GM12892 (cell line): ENCODE measurements at regions not wholly inside any gene's neighbourhood (a gene's known extent, or its start where the extent isn't known, plus 50 kb on each side); places are given as distances from the start of the nearest gene placed in this dataset.

Experiments
- POLR2A ChIP-seq: IDR thresholded peaks from 2 replicates; pipeline ENCODE4 v1.6.1; 2011; ENCODE audit warnings: low read depth, low read length, control low read depth
- POLR2AphosphoS5 ChIP-seq: IDR thresholded peaks from 2 replicates; pipeline ENCODE4 v1.6.1; 2011; ENCODE audit warnings: low read depth, low read length, control low read depth

DNA sequence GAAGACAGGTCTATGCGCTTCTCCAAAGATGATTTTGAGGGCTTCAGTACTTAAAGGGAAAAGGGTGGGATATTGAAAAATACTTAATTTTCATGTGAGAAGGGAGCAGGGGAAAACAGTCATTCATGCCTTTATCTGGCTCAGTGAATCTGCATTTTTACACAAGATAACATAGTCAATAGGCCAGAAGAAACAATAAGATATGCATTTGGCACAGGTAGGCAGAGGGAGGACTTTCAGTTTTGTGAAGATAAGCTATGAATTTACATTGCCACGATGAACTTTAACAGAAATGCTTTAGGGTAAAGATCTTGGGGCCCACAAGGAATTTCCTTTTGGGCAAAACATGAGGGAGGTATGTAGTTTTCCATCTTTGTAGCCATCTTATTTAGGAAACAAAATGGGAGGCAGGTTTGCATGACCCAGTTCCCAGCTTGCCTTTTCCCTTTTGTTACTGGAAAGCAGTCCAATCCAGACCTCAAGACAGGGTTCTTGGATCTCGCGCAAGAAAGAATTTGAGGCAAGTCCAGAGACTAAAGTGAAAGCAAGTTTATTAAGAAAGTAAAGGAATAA is 504.2 kb downstream of the IGSF11 start:
- TF ChIP-seq POLR2AphosphoS5, result no peak
- no peak for TF ChIP-seq POLR2A
